HepG2 (cell line): ENCODE measurements at regions not wholly inside any gene's neighbourhood (a gene's known extent, or its start where the extent isn't known, plus 50 kb on each side); places are given as distances from the start of the nearest gene placed in this dataset.

Experiments
- ATAC-seq: fragments of 200-7000 bp; cut with Tn5 transposase; 3 replicates; pipeline ENCODE4 v1.9.1; 2020; ENCODE audit warnings: mild to moderate bottlenecking, moderate library complexity
- BruUV-seq: library from RNA; stranded (reverse); fragments of 400-500 nt; replicated peaks from 2 replicates; lab custom pipeline; 2021; lab: Mats Ljungman, UMichigan
- CTCF ChIA-PET: fragments of 300-600 bp; formaldehyde crosslinking; extraction: SDS; loops from one replicate; lab custom pipeline; 2021; ENCODE audit warnings: low total read pairs, inconsistent platforms, low intra/inter-chr PET ratio; lab: Yijun Ruan, JAX
- POLR2A ChIA-PET: fragments of 350-600 bp; sonication (Branson Sonifier 250); formaldehyde crosslinking; loops from one replicate; lab custom pipeline; 2020; ENCODE audit warnings: antibody characterized with exemption, inconsistent platforms; lab: Yijun Ruan, JAX
- DNase-seq: peaks from one replicate; pipeline ENCODE4 v3.0.0-alpha.2; 2015; ENCODE audit warnings: low spot score
- FAIRE-seq: peaks from 3 replicates; lab custom pipeline; 2011; peaks lifted over from hg19 to GRCh38; lab: Jason Lieb, UNC
- H2AFZ ChIP-seq: one replicate; pipeline ENCODE4 v1.6.1; 2011; ENCODE audit warnings: low read length, inconsistent platforms
- H3K27ac ChIP-seq: fragments of 300-600 bp; 3 replicates; pipeline ENCODE4 v1.8.0; 2011; ENCODE audit warnings: mixed run types, mild to moderate bottlenecking, mixed read lengths, low read length, inconsistent platforms; ENCODE audit not compliant: insufficient read depth; ENCODE audit errors: extremely low read length
- H3K27me3 ChIP-seq, 2 experiments: fragments of 200-600 bp in 1 of 2; 2 replicates in 1 of 2; 3 replicates in 1 of 2; pipeline versions ENCODE4 v1.6.0 to v1.8.0; 2011; ENCODE audit warnings: low read length in 2 of 2, mild to moderate bottlenecking in 2 of 2, moderate library complexity in 2 of 2, inconsistent platforms in 1 of 2; ENCODE audit not compliant: insufficient read depth in 2 of 2, control insufficient read depth in 1 of 2
- H3K36me3 ChIP-seq, 2 experiments: fragments of 200-600 bp in 1 of 2; replicated peaks in 1 of 2; 2 replicates in 1 of 2; 3 replicates in 1 of 2; pipeline versions ENCODE4 v1.5.1 to v1.8.0; 2011; ENCODE audit warnings: low read length in 2 of 2, inconsistent platforms in 1 of 2; ENCODE audit not compliant: insufficient read depth in 2 of 2, control insufficient read depth in 1 of 2
- H3K4me1 ChIP-seq: 2 replicates; pipeline ENCODE4 v1.5.1; 2012; ENCODE audit warnings: low read length, inconsistent platforms; ENCODE audit not compliant: insufficient read depth
- H3K4me2 ChIP-seq: 2 replicates; pipeline ENCODE4 v1.6.0; 2011; ENCODE audit warnings: low read depth, low read length, inconsistent platforms
- H3K4me3 ChIP-seq, 3 experiments: fragments of 200-600 bp in 1 of 3; sonication (generic), shearing (Covaris generic) in 1 of 3; replicated peaks in 1 of 3; 2 replicates each; pipeline ENCODE4 v1.5.1; 2011 to 2016; ENCODE audit warnings: low read length in 3 of 3, inconsistent platforms in 2 of 3, low read depth in 2 of 3, mild to moderate bottlenecking in 2 of 3, control low read depth in 1 of 3, mixed read lengths in 1 of 3; ENCODE audit not compliant: insufficient read depth in 1 of 3
- H3K79me2 ChIP-seq: one replicate; pipeline ENCODE4 v1.6.1; 2011; ENCODE audit warnings: low read length, inconsistent platforms; ENCODE audit not compliant: insufficient read depth
- H3K9ac ChIP-seq: 2 replicates; pipeline ENCODE4 v1.6.0; 2011; ENCODE audit warnings: mild to moderate bottlenecking, low read depth, low read length, inconsistent platforms; ENCODE audit not compliant: insufficient read depth
- H3K9me3 ChIP-seq: 2 replicates; pipeline ENCODE4 v1.5.1; 2012; ENCODE audit warnings: mild to moderate bottlenecking, low read length
- H4K20me1 ChIP-seq: 2 replicates; pipeline ENCODE4 v1.6.0; 2011; ENCODE audit warnings: inconsistent platforms, mild to moderate bottlenecking, low read length, moderate library complexity; ENCODE audit not compliant: insufficient read depth
- CREBL2 ChIP-seq: sonication (generic); formaldehyde crosslinking; IDR thresholded peaks from 2 replicates; pipeline ENCODE4 v1.8.1; 2023; ENCODE audit warnings: missing genetic modification reagents, mild to moderate bottlenecking, borderline replicate concordance
- DDIT3 ChIP-seq: sonication (generic); formaldehyde crosslinking; IDR thresholded peaks from 2 replicates; pipeline ENCODE4 v1.4.0; 2020; ENCODE audit warnings: mild to moderate bottlenecking, missing genetic modification reagents
- ETV6 ChIP-seq: sonication (generic); formaldehyde crosslinking; conservative IDR thresholded peaks from 2 replicates; pipeline ENCODE4 v1.4.0; 2020; ENCODE audit warnings: missing genetic modification reagents
- MAX ChIP-seq: IDR thresholded peaks from 2 replicates; pipeline ENCODE4 v1.6.1; 2012; ENCODE audit warnings: inconsistent platforms
- TBP ChIP-seq: sonication (generic); formaldehyde crosslinking; IDR thresholded peaks from 2 replicates; pipeline ENCODE4 v1.5.0; 2020; ENCODE audit warnings: missing genetic modification reagents
- ZBTB49 ChIP-seq: sonication (generic); formaldehyde crosslinking; IDR thresholded peaks from 2 replicates; pipeline ENCODE4 v1.4.0; 2020; ENCODE audit warnings: missing genetic modification reagents, borderline replicate concordance
- ZKSCAN1 ChIP-seq: fragments of 150-350 bp; IDR thresholded peaks from 2 replicates; pipeline ENCODE4 v1.6.1; 2014; ENCODE audit warnings: low read length
- ZNF557 ChIP-seq: sonication (generic); formaldehyde crosslinking; IDR thresholded peaks from 2 replicates; pipeline ENCODE4 v1.4.0; 2020; ENCODE audit warnings: missing genetic modification reagents
- ZNF646 ChIP-seq: sonication (generic); formaldehyde crosslinking; IDR thresholded peaks from 2 replicates; pipeline ENCODE4 v1.9.0; 2021; ENCODE audit warnings: mild to moderate bottlenecking, missing genetic modification reagents
- ZSCAN30 ChIP-seq: sonication (generic); formaldehyde crosslinking; IDR thresholded peaks from 2 replicates; pipeline ENCODE4 v1.5.0; 2020; ENCODE audit warnings: mild to moderate bottlenecking, missing genetic modification reagents
- ZXDC ChIP-seq: sonication (generic); formaldehyde crosslinking; IDR thresholded peaks from 2 replicates; pipeline ENCODE4 v1.5.0; 2020; ENCODE audit warnings: mild to moderate bottlenecking, missing genetic modification reagents
- WGBS: methylation state at CpG from one replicate; pipeline ENCODE4 v1.1.6; 2017; ENCODE audit warnings: low lambda C conversion rate; 5-methylcytosine and 5-hydroxymethylcytosine counted together
- in situ Hi-C: cut with HindIII; loops from 2 replicates; pipeline ENCODE4 v1.10.0; 2017; ENCODE audit warnings: low pct_unique_long_range_greater_than_20kb; ENCODE audit not compliant: extremely low pct_ligation_motif_present
- intact Hi-C: fragments of 100-400 bp; cut with micrococcal nuclease; formaldehyde crosslinking; loops from one replicate; pipeline ENCODE4 v1.10.0; 2022; ENCODE audit not compliant: unreplicated experiment

- no peak for ATAC-seq
- CTCF ChIA-PET, result no interaction called here
- no peak overlapping the region for H3K4me2 ChIP-seq
- TF ChIP-seq CREBL2 (no peak), TBP (CRISPR knock-in tag) (no peak), ZSCAN30 (no peak), ZXDC (CRISPR knock-in tag) (no peak), ZKSCAN1 (no peak), ZBTB49 (CRISPR knock-in tag) (no peak), ETV6 (CRISPR knock-in tag) (no peak), ZNF557 (CRISPR knock-in tag) (no peak), ZNF646 (CRISPR knock-in tag) (no peak), MAX (no peak), DDIT3 (CRISPR knock-in tag) (no peak)
Measured at GRCh38 chr14:84554136-84554535, 975.8 kb upstream of the FLRT2 start.

More at GRCh38 chr14:84554136-84554535, 975.8 kb upstream of the FLRT2 start:
- no peak overlapping the region for H3K27ac ChIP-seq
- FAIRE-seq, result no peak
- in situ Hi-C loops (no loop called here), intact Hi-C loops (no loop called here)
- no peaks in the 10 kb centered on the region for H4K20me1 ChIP-seq
- no peak overlapping the region for H3K9ac ChIP-seq
- DNase-seq, result no peak
- POLR2A ChIA-PET, result no interaction called here
- no peak overlapping the region for H2AFZ ChIP-seq
- peaks cover 83% of the 10 kb centered on the region for H3K9me3 ChIP-seq
- no peaks in the 10 kb centered on the region for H3K79me2 ChIP-seq
- no peak overlapping the region for H3K4me3 ChIP-seq
- H3K36me3 ChIP-seq, result no peaks in the 10 kb centered on the region
- no TSS peak for BruUV-seq
- H3K27me3 ChIP-seq, result no peaks in the 10 kb centered on the region
- no peaks in the 10 kb centered on the region for H3K4me1 ChIP-seq
- under 1% methylated on average over 3 of the region's 3 CpGs for WGBS
